Lower leg skin (tissue), 4 donors: ENCODE measurements at regions not wholly inside any gene's neighbourhood (a gene's known extent, or its start where the extent isn't known, plus 50 kb on each side); places are given as distances from the start of the nearest gene placed in this dataset.
A peak's percentile ranks its signal among the peaks of the same experiment; 100 is the strongest.

Experiments used
- DNase-seq, 2 donors: peaks; one replicate each; pipeline ENCODE4 v3.0.0-alpha.2; 2019; ENCODE audit warnings: low spot score in 2 of 2
- H3K4me3 ChIP-seq: fragments of 200-600 bp; sonication (generic); 2 replicates; pipeline ENCODE4 v1.5.1; 2017; ENCODE audit warnings: mild to moderate bottlenecking, low read depth; ENCODE audit not compliant: poor library complexity, severe bottlenecking
- POLR2A ChIP-seq, 2 donors: fragments of 450-650 bp; IDR thresholded peaks; one replicate each; pipeline ENCODE4 v1.6.1; 2016 to 2017; ENCODE audit warnings: antibody characterized with exemption in 2 of 2, mild to moderate bottlenecking in 1 of 2, moderate library complexity in 1 of 2
- WGBS, 2 donors: methylation state at CpG; one replicate each; pipeline ENCODE4 v1.1.5; 2018; 5-methylcytosine and 5-hydroxymethylcytosine counted together
- intact Hi-C: fragments of 100-400 bp; cut with DNase I; formaldehyde crosslinking; loops from one replicate; pipeline ENCODE4 v1.15.0; 2023; ENCODE audit warnings: low total_unique reads
- TF ChIP-seq, protein P1 (sequence below), 3 donors: fragments of 450-650 bp; IDR thresholded peaks; one replicate each; pipeline ENCODE4 v1.5.1; 2016; ENCODE audit warnings: antibody characterized with exemption in 3 of 3, mild to moderate bottlenecking in 3 of 3, moderate library complexity in 2 of 3

DNA sequence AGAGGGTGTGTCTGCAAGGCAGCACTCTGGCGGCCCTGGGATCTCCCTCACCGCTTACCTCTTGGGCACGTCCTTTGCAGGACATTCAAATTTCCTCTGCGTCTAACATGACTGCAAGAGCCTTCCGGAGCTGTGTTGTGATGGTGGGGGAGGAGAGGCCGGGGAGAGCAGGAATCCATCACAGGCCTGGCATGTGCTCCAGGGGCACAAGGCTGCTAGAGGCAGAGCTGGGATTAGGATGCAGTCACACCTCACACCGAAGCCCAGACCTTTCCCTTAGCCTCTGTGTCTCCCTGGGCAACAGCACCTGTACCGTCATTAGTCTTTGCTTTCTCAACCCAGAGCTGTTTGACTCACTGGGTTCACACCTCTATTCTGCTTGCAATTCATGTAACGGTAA is 111.3 kb downstream of the CMPK2 start:
- DNase-seq = no peak
- WGBS, 2 donors = 56 to 57% methylated on average over 9 of the region's 9 CpGs
- intact Hi-C loops = no loop called here
- H3K4me3 ChIP-seq = no peak overlapping the region
- TF ChIP-seq, protein P1, sequence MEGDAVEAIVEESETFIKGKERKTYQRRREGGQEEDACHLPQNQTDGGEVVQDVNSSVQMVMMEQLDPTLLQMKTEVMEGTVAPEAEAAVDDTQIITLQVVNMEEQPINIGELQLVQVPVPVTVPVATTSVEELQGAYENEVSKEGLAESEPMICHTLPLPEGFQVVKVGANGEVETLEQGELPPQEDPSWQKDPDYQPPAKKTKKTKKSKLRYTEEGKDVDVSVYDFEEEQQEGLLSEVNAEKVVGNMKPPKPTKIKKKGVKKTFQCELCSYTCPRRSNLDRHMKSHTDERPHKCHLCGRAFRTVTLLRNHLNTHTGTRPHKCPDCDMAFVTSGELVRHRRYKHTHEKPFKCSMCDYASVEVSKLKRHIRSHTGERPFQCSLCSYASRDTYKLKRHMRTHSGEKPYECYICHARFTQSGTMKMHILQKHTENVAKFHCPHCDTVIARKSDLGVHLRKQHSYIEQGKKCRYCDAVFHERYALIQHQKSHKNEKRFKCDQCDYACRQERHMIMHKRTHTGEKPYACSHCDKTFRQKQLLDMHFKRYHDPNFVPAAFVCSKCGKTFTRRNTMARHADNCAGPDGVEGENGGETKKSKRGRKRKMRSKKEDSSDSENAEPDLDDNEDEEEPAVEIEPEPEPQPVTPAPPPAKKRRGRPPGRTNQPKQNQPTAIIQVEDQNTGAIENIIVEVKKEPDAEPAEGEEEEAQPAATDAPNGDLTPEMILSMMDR (IDR thresholded peaks at IDR 0.05) = no peak
- TF ChIP-seq POLR2A (IDR thresholded peaks at IDR 0.05) = no peak

GRCh38 chr2:6755456-6755855 is 110.3 kb downstream of the CMPK2 start:
- H3K4me3 ChIP-seq = no peak overlapping the region
- TF ChIP-seq, protein P1 (IDR thresholded peaks at IDR 0.05) = no peak
- TF ChIP-seq POLR2A (IDR thresholded peaks at IDR 0.05) = no peak
- 74 to 86% methylated on average over 6 of the region's 6 CpGs for WGBS, 2 donors
- intact Hi-C loops = no loop called here
- no peak for DNase-seq

- TF ChIP-seq, protein P1 (IDR thresholded peaks at IDR 0.05) = no peak
- no peak for TF ChIP-seq POLR2A (IDR thresholded peaks at IDR 0.05)
- intact Hi-C loops = no loop called here
- no peak for DNase-seq
- 92 to 96% methylated on average over 10 of the region's 10 CpGs for WGBS, 2 donors
- no peak overlapping the region for H3K4me3 ChIP-seq
These were observed 108.5 kb downstream of the CMPK2 start for GRCh38 chr2:6757215-6757614.

DNA sequence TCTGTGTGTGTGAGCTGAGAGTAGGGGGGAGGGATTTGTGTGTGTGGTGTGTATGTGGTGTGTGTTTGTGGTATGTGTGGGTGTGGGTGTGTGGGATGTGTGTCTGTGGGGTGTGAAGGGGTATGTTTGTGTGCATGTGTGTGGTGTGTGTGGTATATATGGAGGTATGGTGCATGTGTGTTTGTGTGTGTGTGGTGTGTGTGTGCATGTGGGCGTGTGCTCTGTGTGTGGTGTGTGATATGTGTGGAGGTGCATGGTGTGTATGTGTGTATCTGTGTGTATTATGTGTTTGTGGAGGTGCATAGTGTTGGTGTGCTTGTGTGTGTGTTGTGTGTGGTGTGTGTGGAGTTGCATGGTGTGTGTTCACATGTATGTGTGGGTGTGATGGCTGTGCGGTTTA is 106.0 kb downstream of the CMPK2 start:
- WGBS, 2 donors = 91 to 95% methylated on average over 2 of the region's 2 CpGs
- TF ChIP-seq, protein P1 (IDR thresholded peaks at IDR 0.05) = no peak
- no peak for TF ChIP-seq POLR2A (IDR thresholded peaks at IDR 0.05)
- intact Hi-C loops = no loop called here
- H3K4me3 ChIP-seq = no peak overlapping the region
- DNase-seq = no peak

DNA sequence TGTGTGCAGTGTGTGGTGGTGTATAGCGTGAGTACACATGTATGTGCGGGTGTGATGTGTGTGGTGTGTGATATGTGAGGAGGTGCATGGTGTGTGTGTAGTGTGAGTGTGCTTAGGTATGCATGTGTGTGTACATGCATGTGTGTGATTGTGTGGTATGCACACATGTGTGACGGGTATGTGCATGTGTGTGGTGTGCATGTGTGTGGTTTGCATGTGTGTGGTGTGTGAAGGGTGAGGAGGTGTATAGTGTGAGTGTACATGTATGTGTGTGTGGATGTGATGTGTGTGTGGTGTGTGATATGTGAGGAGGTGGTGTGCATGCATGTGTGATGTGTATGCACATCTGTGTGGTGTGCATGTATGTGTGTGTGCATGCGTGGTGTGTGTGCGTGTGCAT is 105.6 kb downstream of the CMPK2 start:
- TF ChIP-seq POLR2A (IDR thresholded peaks at IDR 0.05) = no peak
- TF ChIP-seq, protein P1 (IDR thresholded peaks at IDR 0.05) = peak in 1 of 3 donors; percentile 5
- no peak for DNase-seq
- intact Hi-C loops = no loop called here
- WGBS, 2 donors = 91 to 95% methylated on average over 5 of the region's 5 CpGs
- H3K4me3 ChIP-seq = no peak overlapping the region

- DNase-seq = no peak
- H3K4me3 ChIP-seq = no peak overlapping the region
- no peak for TF ChIP-seq POLR2A (IDR thresholded peaks at IDR 0.05)
- TF ChIP-seq, protein P1 (IDR thresholded peaks at IDR 0.05) = no peak
- intact Hi-C loops = no loop called here
- WGBS, 2 donors = 87 to 89% methylated on average over 9 of the region's 9 CpGs
These were observed 100.6 kb downstream of the CMPK2 start for GRCh38 chr2:6764968-6765723.
